ENCODE measurements at regions not wholly inside any gene's neighbourhood (a gene's known extent, or its start where the extent isn't known, plus 50 kb on each side); places are given as distances from the start of the nearest gene placed in this dataset.
A peak's percentile ranks its signal among the peaks of the same experiment; 100 is the strongest.

DNA sequence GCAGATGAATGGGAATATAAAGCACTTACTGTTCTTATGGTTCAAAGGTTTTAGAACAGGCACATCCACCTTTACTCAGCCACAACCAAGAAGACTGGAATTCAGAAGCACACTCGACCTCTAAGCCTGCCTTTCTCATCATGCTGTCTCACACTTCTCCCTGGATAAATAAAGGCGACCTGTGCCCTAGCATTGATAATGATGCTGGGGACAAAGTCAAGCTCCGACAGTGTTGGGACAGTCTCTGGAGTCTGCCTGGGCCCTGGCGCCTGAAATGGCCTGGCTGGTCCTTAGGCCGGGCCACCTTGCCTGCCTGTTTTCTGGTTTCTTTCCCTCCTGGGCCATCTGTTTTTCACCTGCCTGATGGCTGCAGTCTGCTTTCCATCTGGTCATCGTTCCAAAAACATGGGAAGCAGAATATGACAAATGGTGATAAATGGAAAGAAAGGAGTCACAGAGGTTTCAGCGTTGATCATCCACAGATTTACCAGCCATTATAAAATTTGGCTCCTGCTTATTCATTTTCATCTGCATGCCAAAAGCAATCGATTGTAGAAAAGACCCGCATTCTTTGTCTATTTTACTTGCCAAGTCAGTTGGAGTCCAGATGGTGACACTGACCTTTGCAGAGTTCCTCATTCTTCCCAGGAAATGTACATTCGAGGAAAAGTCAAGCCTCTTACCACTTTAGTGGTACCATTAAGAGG is 91.2 kb upstream of the KCNJ15 start:
- no peak for DNase-seq

- no peak for DNase-seq
Measured at GRCh38 chr21:38166173-38166535, 90.6 kb upstream of the KCNJ15 start.

GRCh38 chr21:38167345-38167744 is 89.4 kb upstream of the KCNJ15 start:
- no peak for DNase-seq

DNA sequence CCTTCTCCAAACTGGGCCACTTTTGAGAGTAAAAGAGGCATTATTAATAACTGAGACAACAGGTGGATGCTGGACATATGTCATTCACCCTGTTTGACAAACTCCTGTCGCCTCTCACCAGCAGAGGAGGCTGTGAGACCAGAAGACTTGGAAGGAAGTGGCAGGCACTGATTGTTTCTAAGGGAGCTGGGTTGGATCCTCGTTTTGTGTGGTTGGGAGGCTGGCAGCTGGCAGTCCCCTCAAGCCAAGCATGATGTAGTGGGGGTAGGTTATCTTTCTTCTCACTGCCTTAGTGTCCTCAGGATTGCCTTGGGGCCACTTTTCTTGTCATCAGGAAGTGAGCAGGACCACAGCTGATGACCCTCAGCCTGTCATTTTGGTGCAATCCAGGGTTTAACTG is 86.5 kb upstream of the KCNJ15 start:
- peak; percentile 25 for DNase-seq

DNA sequence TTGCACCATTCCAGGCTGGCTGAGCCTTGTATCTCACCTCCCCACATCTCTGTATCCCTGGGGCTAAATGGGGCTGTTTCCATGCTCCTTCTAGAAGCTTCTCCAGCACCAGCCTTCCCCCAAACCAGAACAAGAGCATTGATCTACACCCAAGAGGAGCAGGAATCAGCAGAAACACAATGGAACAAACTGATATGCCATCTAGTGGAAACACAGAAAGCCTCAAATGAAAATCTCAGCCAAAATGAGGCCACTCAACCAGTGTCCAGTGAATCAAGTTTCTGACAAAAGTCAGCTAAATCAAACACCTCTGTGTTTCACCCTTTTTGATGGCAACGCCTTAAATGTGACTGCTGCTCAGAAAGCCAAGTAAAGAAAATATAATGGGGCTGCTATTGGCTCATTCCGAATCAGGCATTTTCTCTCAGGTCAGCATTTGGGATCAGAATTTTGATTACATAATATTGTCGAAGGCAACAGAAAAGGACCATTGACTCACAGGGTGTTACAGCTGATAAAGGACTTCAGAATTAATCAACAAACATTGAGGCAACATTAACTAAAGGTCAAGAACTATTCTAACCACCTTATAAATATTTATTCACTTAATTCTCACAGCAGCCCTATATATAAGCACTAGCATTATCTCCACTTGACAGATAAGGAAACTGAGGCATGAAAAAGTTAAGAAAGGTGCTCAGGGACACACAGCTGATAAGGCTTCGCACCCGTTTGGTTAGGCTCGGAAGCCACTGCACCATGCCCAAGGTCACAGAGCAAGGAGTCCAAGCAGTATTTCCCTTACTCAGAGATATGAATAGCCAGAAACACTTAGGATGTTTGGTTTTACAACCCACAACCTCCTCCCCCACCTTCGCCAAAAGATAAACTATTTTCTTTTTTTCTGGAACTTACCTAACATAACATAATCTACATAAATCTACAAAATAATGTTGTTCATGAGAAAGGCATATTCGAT is 85.8 kb upstream of the KCNJ15 start:
- DNase-seq, result no peak

GRCh38 chr21:38171723-38172344 is 85.0 kb upstream of the KCNJ15 start:
- no peak for DNase-seq

DNA sequence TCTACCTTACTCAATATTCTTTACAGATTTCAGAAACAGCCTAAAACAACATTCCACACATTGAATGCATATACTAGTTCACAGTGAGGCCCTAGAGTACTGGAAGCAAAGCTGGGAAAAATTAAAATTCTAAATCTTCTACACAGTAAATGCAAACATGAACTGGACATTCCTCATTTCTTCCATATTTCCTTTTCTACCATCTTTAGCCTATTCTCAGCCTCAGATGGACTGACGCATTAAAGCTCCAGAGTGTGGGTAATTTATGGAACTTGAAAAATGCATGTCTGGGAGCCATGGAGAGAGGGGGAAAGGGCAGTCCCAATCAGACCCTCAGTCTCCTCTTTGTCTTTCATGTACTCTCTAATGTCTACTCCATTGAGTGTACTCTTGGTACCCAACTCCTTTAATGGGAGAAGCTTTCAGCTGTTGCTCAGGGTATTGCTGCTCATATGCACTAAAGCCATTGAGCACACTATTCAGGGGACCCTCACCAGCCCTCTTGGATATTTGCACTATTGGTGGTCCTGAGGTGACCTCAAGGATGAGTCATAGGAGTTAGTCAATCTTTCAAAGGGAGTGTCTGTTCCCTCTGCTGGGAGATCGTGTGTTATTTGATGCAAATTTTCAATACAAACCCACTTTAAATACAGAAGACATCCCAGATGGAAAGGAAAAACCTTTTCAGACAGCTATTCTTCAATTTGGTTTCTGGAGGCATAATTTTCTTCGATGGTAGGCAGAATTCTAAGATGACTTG is 83.3 kb upstream of the KCNJ15 start:
- no peak for DNase-seq

GRCh38 chr21:38175306-38175705 is 81.5 kb upstream of the KCNJ15 start:
- DNase-seq, result no peak

GRCh38 chr21:38177919-38178652 is 78.7 kb upstream of the KCNJ15 start:
- no peak for DNase-seq

GRCh38 chr21:38178653-38179470 is 77.9 kb upstream of the KCNJ15 start:
- no peak for DNase-seq

GRCh38 chr21:38179511-38179910 is 77.3 kb upstream of the KCNJ15 start:
- DNase-seq, result no peak

- DNase-seq, result no peak
Measured at GRCh38 chr21:38181096-38181495, 75.7 kb upstream of the KCNJ15 start.

GRCh38 chr21:38182370-38182985 is 74.3 kb upstream of the KCNJ15 start:
- no peak for DNase-seq

DNA sequence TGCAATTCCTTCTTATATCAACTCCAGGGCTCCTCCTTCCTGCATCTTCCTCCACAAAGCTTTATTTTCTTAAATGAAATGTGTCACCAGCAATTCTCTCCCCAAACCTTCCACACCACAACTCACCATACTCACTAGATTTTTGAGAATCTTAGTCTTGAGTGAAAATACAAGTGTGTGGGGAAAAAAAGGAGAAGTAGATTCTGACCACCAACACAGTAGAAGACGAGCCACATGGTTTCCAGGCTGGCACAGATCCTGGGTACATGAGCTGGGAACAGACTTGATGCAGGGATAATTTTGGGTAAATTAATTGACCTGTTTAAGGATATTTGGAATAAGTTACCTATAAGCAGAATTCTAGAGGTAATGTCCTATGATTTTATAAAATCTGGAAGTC is 72.8 kb upstream of the KCNJ15 start:
- DNase-seq, result no peak

DNA sequence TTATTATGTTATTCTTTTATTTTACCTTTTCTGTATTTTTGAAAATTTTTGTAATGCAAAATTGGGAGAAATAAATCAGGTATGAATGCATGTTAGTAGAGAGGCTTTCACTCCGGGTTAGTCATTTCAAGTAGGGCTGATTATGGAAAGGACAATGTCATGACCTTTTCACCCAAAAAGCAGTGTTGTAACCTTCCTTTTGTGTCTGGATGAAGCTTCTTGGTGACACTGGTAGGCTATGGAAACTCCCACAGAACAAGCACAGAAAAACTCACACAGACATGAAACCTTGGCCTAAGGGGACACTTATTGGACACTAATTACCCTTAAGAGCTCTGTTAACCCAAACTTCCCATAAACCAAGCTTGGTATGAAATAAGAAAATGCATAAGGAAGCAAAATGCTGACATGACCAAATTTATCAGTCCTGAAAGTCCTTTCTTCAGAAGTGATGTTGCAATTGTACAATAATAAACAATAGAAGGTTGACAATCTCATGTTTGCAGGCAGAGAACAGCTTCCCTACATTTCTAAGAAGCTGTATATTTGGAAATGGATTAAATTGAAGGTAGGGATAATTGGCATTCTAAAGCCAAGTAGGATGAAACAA is 70.0 kb upstream of the KCNJ15 start:
- DNase-seq, result no peak

DNA sequence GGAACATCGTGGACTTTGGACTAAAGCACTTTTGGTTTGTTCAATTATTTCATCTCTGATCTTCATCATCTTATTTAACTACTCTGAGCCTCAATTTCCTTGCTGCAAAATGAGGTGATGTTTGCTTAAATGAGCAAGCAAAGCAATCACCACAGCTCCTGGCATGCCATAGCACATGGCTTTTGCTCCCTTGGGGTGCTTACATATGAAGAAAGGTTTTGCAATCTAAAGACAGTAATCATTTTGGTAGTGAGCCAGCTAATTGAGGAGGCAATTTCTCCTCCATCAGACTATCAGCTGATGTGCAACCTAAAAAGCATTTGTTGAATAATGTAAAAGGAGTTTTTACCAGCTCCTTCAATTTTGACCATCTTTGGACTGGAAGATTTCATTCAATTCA is 68.8 kb upstream of the KCNJ15 start:
- DNase-seq, result no peak

DNA sequence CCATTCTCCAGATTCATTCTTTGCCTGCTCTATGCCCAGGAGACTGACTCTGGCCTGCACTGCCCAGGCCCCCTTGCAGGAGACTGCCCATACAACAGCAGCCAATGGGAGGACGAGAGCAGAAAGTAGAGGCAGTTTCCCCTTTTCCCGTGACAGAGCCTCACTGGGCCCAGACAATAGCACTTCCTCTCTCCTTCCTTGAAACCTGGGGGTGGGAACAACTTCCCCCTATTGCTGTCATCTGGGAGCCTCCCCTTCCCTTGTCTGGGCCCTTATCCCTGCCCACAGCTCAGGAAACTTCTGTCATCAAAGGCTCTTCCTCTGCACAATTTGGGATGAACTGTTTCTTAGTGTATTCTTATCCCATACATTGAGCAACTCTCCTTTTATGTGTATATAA is 60.8 kb upstream of the KCNJ15 start:
- DNase-seq, result no peak

GRCh38 chr21:38202811-38203210 is 54.0 kb upstream of the KCNJ15 start:
- no peak for DNase-seq

DNA sequence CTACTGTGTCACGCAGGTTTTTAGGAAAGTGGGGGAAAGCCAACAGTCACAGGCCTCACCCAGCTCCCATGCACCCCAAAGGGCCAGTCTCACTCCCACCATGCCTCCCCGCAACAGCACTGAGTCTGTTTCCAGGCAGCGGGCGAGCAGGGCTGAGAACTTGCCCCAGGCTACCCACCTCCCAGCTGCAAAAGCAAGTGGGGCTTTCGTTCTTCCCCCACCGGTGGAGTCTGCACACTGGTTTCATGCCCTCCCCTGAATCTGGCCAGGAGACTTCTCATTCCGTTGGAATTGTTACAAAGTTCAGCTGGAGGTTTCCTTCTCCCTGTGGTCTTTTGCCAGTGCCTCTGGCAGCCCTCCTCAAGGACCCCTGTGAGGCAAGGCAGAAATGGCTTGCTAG is 53.6 kb upstream of the KCNJ15 start:
- no peak for DNase-seq

GRCh38 chr21:38205940-38206339 is 50.9 kb upstream of the KCNJ15 start:
- peak; percentile 16 for DNase-seq

DNA sequence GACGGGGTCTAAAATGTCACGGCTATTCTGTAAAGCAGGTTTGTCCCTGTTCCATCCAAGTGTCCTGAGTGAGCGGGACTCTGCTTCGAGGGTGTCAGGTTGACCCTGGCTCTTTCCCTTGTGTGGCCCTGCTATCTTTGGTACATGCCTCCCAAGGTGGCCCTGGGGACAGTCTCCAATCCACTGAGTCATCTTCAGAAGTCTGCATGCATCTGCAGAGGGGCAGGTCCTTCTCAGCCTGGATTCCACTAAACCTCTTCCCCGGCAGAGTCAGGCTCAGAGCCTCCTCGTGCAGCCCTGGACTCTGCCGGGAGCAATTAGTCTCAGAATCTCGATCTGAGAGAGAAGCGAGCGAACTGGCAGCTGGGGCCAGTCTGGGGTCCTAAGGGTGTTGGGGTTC is 50.1 kb upstream of the KCNJ15 start:
- no peak for DNase-seq
